K562 (cell line): ENCODE measurements at regions not wholly inside any gene's neighbourhood (a gene's known extent, or its start where the extent isn't known, plus 50 kb on each side); places are given as distances from the start of the nearest gene placed in this dataset.

ENCODE experiments used
- ATAC-seq: fragments of 200-7000 bp; cut with Tn5 transposase; 3 replicates; pipeline ENCODE4 v1.9.1; 2020; ENCODE audit warnings: moderate library complexity
- BruUV-seq: library from RNA; stranded (reverse); fragments of 400-500 nt; replicated peaks from 2 replicates; lab custom pipeline; 2021; lab: Mats Ljungman, UMichigan
- CTCF ChIA-PET: fragments of 300-600 bp; formaldehyde crosslinking; extraction: SDS; loops from one replicate; lab custom pipeline; 2021; ENCODE audit warnings: low intra/inter-chr PET ratio; lab: Yijun Ruan, JAX
- POLR2A ChIA-PET: fragments of 300-600, 350-650 bp; sonication (Branson Sonifier 250); formaldehyde crosslinking; extraction: SDS; loops from one replicate; lab custom pipeline; 2021; ENCODE audit warnings: antibody characterized with exemption, inconsistent platforms; lab: Yijun Ruan, JAX
- DNase-seq, 4 experiments: peaks; one replicate each; pipeline versions ENCODE4 v3.0.0 to v3.0.0-alpha.2; 2011 to 2018; ENCODE audit warnings: low spot score in 3 of 4, mixed read lengths in 3 of 4; ENCODE audit errors: extremely low read depth in 1 of 4
- FAIRE-seq: peaks from 2 replicates; lab custom pipeline; 2011; peaks lifted over from hg19 to GRCh38; lab: Jason Lieb, UNC
- H2AFZ ChIP-seq: 2 replicates; pipeline ENCODE4 v1.6.0; 2011; ENCODE audit warnings: low read depth, low read length, control low read depth, inconsistent platforms
- H3K27ac ChIP-seq: fragments of 200-600 bp; 3 replicates; pipeline ENCODE4 v1.8.0; 2011; ENCODE audit warnings: low read depth, mild to moderate bottlenecking, control low read depth, inconsistent platforms, low read length, moderate library complexity, mixed read lengths; ENCODE audit errors: extremely low read depth
- H3K27me3 ChIP-seq, 2 experiments: fragments of 300-600 bp in 1 of 2; 2 replicates in 1 of 2; 3 replicates in 1 of 2; pipeline versions ENCODE4 v1.6.0 to v1.8.0; 2011; ENCODE audit warnings: inconsistent platforms in 2 of 2, low read length in 2 of 2, mild to moderate bottlenecking in 1 of 2, mixed read lengths in 1 of 2, moderate library complexity in 1 of 2; ENCODE audit not compliant: control insufficient read depth in 2 of 2, insufficient read depth in 2 of 2
- H3K36me3 ChIP-seq: fragments of 300-600 bp; 3 replicates; pipeline ENCODE4 v1.8.0; 2011; ENCODE audit warnings: mild to moderate bottlenecking, low read length, inconsistent platforms; ENCODE audit not compliant: control insufficient read depth, insufficient read depth
- H3K4me1 ChIP-seq, 2 experiments: fragments of 200-600 bp in 1 of 2; replicated peaks in 1 of 2; 2 replicates in 1 of 2; 3 replicates in 1 of 2; pipeline versions ENCODE4 v1.5.1 to v1.8.0; 2011; ENCODE audit warnings: inconsistent platforms in 2 of 2, low read length in 2 of 2, mild to moderate bottlenecking in 1 of 2, mixed read lengths in 1 of 2, moderate library complexity in 1 of 2; ENCODE audit not compliant: control insufficient read depth in 2 of 2, insufficient read depth in 2 of 2
- H3K4me2 ChIP-seq: 2 replicates; pipeline ENCODE4 v1.6.1; 2011; ENCODE audit warnings: low read length, control low read depth, inconsistent platforms, mixed read lengths; ENCODE audit not compliant: insufficient read depth
- H3K4me3 ChIP-seq: fragments of 200-600 bp; sonication (generic), shearing (Covaris generic); 2 replicates; pipeline ENCODE4 v1.5.1; 2016; ENCODE audit warnings: control low read depth, inconsistent platforms
- H3K79me2 ChIP-seq: fragments of 200-600 bp; 3 replicates; pipeline ENCODE4 v1.8.0; 2011; ENCODE audit warnings: low read length, inconsistent platforms; ENCODE audit not compliant: control insufficient read depth, insufficient read depth
- H3K9ac ChIP-seq, 2 experiments: 2 replicates each; pipeline versions ENCODE4 v1.6.0 to v1.6.1; 2011; ENCODE audit warnings: low read depth in 2 of 2, low read length in 2 of 2, control low read depth in 1 of 2, inconsistent platforms in 1 of 2, mild to moderate bottlenecking in 1 of 2, mixed read lengths in 1 of 2; ENCODE audit not compliant: insufficient read depth in 1 of 2
- H3K9me1 ChIP-seq: one replicate; pipeline ENCODE4 v1.6.0; 2011; ENCODE audit warnings: inconsistent platforms, mild to moderate bottlenecking, low read length, moderate library complexity; ENCODE audit not compliant: control insufficient read depth, insufficient read depth
- H3K9me3 ChIP-seq: replicated peaks from 2 replicates; pipeline ENCODE4 v1.5.1; 2011; ENCODE audit warnings: low read depth, low read length, inconsistent platforms; ENCODE audit not compliant: control insufficient read depth, insufficient read depth
- H4K20me1 ChIP-seq: replicated peaks from 2 replicates; pipeline ENCODE4 v1.6.1; 2011; ENCODE audit warnings: low read length, inconsistent platforms, mixed read lengths; ENCODE audit not compliant: control insufficient read depth, insufficient read depth
- JUND ChIP-seq, 2 experiments: IDR thresholded peaks; 2 replicates in 1 of 2; 3 replicates in 1 of 2; pipeline ENCODE4 v1.6.1; 2011; ENCODE audit warnings: borderline replicate concordance in 2 of 2, low read depth in 2 of 2, low read length in 2 of 2, improper control_type of control experiment in 1 of 2, missing biosample characterization in 1 of 2, missing genetic modification characterization in 1 of 2, missing genetic modification reagents in 1 of 2
- MBD1 ChIP-seq: fragments of 250-450 bp; sonication (Bioruptor Pico); IDR thresholded peaks from 2 replicates; pipeline ENCODE4 v1.8.0; 2022; ENCODE audit warnings: inconsistent platforms
- SETDB1 ChIP-seq: IDR thresholded peaks from one replicate; pipeline ENCODE4 v1.6.1; 2012; ENCODE audit warnings: low read length, control low read depth, inconsistent platforms
- SMARCE1 ChIP-seq: fragments of 450-650 bp; IDR thresholded peaks from 2 replicates; pipeline ENCODE4 v1.7.1; 2016; ENCODE audit warnings: mild to moderate bottlenecking
- WGBS: fragments of 100-300 bp; shearing (Covaris generic); methylation state at CpG from one replicate; pipeline ENCODE4 v1.1.6; 2016; ENCODE audit warnings: low coverage, mixed read lengths; ENCODE audit not compliant: insufficient coverage; ENCODE audit errors: missing lambda C conversion rate; 5-methylcytosine and 5-hydroxymethylcytosine counted together
- in situ Hi-C: fragments of 300-500 bp; cut with MboI; formaldehyde crosslinking; loops from 4 replicates; pipeline ENCODE4 v1.15.0; 2018; ENCODE audit warnings: inconsistent platforms, mixed read lengths
- intact Hi-C: fragments of 100-400 bp; cut with micrococcal nuclease; formaldehyde crosslinking; loops from 2 replicates; pipeline ENCODE4 v1.14.2; 2022
- TF ChIP-seq, protein P1 (sequence below): fragments of 450-650 bp; conservative IDR thresholded peaks from 2 replicates; pipeline ENCODE4 v1.6.1; 2016; ENCODE audit warnings: missing genetic modification characterization, low read depth, mild to moderate bottlenecking, control low read depth, missing compliant biosample characterization

DNA sequence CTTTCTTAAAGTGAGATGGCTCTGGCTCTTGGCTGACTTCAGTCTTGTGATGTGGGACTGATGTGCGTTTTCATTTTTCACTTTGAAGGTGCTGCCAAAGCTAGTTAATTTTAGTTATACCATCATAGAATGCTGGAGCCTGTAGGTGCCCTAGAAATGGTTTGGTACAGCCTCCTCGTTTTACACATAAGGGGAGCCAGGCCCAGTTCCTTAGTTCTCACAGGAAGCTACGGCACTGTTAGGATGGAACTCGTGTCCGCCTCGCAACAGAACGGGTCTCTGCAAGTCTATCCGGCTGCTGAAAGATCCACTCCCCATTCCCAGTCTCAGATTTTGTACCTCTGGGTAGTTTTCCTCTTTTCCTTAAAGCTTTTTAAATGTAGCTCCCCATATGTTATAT is 173.2 kb upstream of the PRPS1L1 start:
- in situ Hi-C loops: no loop called here
- ChIA-PET CTCF (interaction anchor here (0.7 kb wide), 1 partner anchor 1230 kb away, joined by 3 read pairs; no protein-coding TSS in a partner anchor), POLR2A (interaction anchor here (0.6 to 0.8 kb wide), 2 partner anchors 11 to 1214 kb away, joined by 3 read pairs; no protein-coding TSS in a partner anchor)
- Histone ChIP-seq H3K4me3 (no peak overlapping the region), H4K20me1 (no peaks in the 10 kb centered on the region), H3K4me2 (no peak overlapping the region), H3K9ac (no peak overlapping the region), H3K9me3 (no peaks in the 10 kb centered on the region), H3K79me2 (no peaks in the 10 kb centered on the region), H3K36me3 (no peaks in the 10 kb centered on the region), H3K27ac (no peak overlapping the region), H2AFZ (peak overlapping the region; percentile 35), H3K4me1 (no peaks in the 10 kb centered on the region), H3K27me3 (no peaks in the 10 kb centered on the region), H3K9me1 (no peaks in the 10 kb centered on the region)
- TF ChIP-seq, protein P1, sequence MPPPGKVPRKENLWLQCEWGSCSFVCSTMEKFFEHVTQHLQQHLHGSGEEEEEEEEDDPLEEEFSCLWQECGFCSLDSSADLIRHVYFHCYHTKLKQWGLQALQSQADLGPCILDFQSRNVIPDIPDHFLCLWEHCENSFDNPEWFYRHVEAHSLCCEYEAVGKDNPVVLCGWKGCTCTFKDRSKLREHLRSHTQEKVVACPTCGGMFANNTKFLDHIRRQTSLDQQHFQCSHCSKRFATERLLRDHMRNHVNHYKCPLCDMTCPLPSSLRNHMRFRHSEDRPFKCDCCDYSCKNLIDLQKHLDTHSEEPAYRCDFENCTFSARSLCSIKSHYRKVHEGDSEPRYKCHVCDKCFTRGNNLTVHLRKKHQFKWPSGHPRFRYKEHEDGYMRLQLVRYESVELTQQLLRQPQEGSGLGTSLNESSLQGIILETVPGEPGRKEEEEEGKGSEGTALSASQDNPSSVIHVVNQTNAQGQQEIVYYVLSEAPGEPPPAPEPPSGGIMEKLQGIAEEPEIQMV (tag): no peak
- no peak for TF ChIP-seq SMARCE1
- no peak for TF ChIP-seq MBD1 (CRISPR knock-in tag)
- no peak for TF ChIP-seq SETDB1
- TF ChIP-seq JUND (IDR thresholded peaks at IDR 0.05; ENCODE audit: borderline replicate concordance, low read depth, low read length): no peak
- TF ChIP-seq JUND (tag; IDR thresholded peaks at IDR 0.05; ENCODE audit: borderline replicate concordance, low read depth, low read length): no peak
- 72% methylated on average over 8 of the region's 8 CpGs for WGBS
- FAIRE-seq (no peak), ATAC-seq (no peak), DNase-seq (no peak)
- intact Hi-C loops: no loop called here
- no TSS peak for BruUV-seq
